LNCAP (cell line): ENCODE measurements at regions not wholly inside any gene's neighbourhood (a gene's known extent, or its start where the extent isn't known, plus 50 kb on each side); places are given as distances from the start of the nearest gene placed in this dataset.

Experiments used
- TF ChIP-seq, protein P1 (sequence below): fragments of 450-650 bp; IDR thresholded peaks from 2 replicates; pipeline ENCODE4 v1.5.1; 2017; ENCODE audit warnings: mild to moderate bottlenecking

DNA sequence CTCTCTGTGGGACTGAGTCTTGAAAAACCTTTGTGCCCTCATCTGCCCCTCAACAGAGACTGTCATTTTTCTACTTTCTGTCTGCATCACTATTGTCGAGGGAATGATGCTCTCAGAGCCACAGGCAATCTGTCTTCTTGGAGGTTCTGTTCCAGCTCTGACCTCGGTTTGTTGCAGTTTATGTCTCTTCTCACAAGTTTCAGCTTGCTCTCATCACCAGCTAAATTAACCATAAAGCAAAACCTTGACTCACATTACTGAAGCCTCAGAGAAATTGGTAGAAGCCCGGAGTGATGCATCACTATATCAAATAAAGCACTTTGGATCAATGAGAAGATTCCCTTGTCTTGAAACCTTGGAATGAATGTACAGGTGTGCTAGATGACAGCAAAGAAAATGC is 60.6 kb upstream of the BLID start:
- TF ChIP-seq, protein P1, sequence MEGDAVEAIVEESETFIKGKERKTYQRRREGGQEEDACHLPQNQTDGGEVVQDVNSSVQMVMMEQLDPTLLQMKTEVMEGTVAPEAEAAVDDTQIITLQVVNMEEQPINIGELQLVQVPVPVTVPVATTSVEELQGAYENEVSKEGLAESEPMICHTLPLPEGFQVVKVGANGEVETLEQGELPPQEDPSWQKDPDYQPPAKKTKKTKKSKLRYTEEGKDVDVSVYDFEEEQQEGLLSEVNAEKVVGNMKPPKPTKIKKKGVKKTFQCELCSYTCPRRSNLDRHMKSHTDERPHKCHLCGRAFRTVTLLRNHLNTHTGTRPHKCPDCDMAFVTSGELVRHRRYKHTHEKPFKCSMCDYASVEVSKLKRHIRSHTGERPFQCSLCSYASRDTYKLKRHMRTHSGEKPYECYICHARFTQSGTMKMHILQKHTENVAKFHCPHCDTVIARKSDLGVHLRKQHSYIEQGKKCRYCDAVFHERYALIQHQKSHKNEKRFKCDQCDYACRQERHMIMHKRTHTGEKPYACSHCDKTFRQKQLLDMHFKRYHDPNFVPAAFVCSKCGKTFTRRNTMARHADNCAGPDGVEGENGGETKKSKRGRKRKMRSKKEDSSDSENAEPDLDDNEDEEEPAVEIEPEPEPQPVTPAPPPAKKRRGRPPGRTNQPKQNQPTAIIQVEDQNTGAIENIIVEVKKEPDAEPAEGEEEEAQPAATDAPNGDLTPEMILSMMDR = no peak

DNA sequence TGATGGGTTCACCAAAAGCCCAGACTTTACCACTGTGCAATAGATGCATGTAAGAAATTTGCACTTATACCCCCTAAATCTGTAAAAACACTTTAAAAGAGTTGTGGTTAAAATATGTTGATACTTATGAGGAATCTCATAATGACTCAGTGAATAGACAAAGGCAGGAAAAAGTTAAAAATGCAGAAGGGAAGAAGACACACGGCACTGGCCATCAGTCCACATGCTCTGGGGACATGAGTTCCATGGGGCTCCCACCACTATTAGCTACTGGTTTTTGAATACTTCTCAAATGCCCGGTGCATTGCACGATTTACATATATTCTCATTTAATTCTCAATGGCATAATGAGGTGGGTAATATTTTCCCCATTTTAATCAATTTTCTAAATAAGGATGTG is 59.3 kb upstream of the BLID start:
- TF ChIP-seq, protein P1 = no peak

DNA sequence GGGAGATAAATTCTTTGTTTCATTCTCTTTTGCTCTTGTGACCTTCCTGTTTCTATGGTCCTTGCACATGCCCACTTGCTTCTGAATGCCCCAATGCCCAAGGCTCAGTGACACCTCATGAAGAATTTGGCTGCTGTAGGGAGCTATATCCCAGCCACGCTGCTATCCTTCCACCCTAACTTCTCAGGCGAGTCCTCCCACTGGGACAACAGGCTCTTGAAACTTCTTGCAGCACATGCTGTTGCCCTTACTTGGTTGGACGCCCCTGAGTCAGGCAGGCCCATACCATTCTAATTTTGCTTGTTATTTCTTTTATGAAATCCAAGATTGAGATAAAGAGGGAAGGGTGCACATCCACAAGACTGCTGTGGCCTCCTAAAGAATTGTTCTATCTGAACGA is 57.6 kb upstream of the BLID start:
- TF ChIP-seq, protein P1 = no peak

DNA sequence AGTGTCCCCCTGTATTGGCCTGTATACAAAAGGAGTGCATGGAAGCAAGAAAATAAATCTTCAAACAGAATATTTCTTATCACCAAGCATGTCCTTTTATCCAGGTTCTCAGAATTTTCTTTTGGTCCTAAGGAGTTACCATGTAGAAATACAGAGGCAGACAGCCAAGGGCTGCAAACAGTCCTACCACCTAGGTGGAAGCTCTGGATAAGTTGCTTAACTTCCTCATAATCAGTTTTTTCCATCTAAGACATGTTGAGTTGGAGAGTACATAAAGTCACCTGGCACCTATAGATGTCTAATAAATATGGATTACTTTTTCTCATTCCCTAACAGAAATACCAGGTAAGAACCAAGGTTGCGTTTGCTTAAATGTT is 57.0 kb upstream of the BLID start:
- TF ChIP-seq, protein P1 = no peak

DNA sequence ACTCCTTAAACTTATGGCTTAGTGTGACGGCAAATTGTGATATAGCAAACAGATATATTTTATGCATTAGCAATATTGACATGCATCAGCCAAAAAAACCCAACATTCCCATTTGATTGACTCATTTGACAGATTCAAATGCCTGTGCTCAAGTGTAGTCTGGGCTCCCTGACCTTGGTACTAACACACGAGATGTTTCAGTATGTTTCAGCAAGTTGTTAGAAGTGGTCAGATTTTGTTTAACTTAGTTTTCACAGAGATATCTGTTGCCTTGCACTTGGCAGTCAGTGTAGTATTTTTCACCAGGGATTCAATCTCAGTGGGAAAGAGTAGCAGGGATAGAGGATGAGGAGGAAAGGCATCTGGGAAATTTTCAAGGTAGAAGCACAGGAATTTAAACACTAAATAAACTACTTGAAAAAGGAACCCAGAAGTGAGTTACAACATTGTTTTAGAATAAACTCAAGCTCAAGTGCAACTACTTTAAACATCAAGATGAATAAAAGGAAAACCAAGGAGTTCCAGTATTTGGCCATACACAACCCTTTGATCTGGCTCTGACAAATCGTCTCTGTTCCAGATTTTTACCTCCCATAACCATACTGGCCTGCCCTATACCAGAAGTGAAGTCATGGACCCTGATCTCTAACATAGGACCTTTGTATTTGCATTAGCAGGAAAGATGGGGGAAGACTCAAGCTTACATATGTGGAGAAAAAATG is 56.5 kb upstream of the BLID start:
- TF ChIP-seq, protein P1 = no peak

DNA sequence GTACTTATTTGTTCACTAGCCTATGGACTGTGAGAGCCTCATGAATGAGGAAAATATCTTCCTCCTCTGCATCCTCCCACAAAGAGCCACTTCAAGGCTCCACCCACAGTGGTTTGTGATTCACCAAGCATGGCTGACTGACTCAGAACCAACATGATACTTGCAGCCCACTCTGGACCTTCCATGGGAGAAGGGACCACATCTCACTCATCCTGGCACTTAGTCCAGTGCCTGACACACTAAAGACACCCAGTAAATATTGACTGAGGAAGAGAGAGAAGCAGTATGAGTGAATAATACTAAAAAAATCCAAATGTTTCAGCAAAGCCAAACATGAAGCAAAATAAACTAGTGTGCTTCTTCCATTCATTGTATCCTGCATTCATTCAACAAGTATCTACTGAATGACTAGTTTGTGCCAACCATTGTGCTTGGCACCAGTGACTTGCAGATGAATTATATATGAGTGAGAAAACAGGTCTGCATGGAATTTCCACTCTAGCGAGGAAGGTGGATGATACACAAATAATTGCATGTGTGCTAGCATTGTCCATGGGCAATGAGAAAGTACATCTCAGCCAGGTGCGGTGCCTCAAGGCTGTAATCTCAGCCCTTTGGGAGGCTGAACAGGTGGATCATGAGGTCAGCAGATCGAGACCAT is 54.9 kb upstream of the BLID start:
- TF ChIP-seq, protein P1 = no peak

DNA sequence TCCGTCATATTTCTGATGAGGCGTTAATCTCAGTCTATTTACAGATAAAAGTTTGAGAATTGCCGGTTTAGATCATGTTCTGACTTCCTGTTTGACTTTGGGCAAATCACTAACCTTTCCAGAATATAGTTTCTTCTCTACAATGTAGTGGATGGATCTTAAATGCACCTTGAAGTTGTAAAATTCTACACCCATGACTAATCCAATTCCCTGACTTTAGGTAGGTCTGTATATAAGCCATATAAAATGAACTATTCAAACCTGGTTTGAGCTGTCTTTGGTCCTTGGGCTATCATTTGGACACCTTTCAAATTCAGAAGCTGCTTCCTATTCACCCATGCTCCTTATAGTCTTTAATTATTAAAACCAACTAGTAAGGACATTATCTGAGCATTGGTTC is 52.2 kb upstream of the BLID start:
- TF ChIP-seq, protein P1 = no peak
